GM23338 (cell line): ENCODE measurements at regions not wholly inside any gene's neighbourhood (a gene's known extent, or its start where the extent isn't known, plus 50 kb on each side); places are given as distances from the start of the nearest gene placed in this dataset.

Source experiments
- CREB1 ChIP-seq: fragments of 250-450 bp; sonication (Bioruptor Pico); IDR thresholded peaks from 2 replicates; pipeline ENCODE4 v1.5.0; 2020; ENCODE audit warnings: low read depth, mild to moderate bottlenecking, moderate library complexity
- ETS1 ChIP-seq: IDR thresholded peaks from 2 replicates; pipeline ENCODE4 v1.6.1; 2016; ENCODE audit warnings: antibody characterized with exemption
- EZH2phosphoT487 ChIP-seq: fragments of 200-600 bp; sonication (generic); IDR thresholded peaks from one replicate; pipeline ENCODE4 v1.8.1; 2018; ENCODE audit warnings: antibody characterized with exemption; ENCODE audit not compliant: unreplicated experiment
- JUNB ChIP-seq: IDR thresholded peaks from one replicate; pipeline ENCODE4 v1.6.1; 2016; ENCODE audit warnings: antibody characterized with exemption; ENCODE audit not compliant: unreplicated experiment
- REST ChIP-seq: IDR thresholded peaks from one replicate; pipeline ENCODE4 v1.6.1; 2018; ENCODE audit warnings: antibody characterized with exemption; ENCODE audit not compliant: unreplicated experiment
- STAT1 ChIP-seq: IDR thresholded peaks from one replicate; pipeline ENCODE4 v1.6.1; 2016; ENCODE audit warnings: antibody characterized with exemption; ENCODE audit not compliant: unreplicated experiment
- ZNF114 ChIP-seq: fragments of 250-450 bp; sonication (Bioruptor Pico); IDR thresholded peaks from 2 replicates; pipeline ENCODE4 v1.5.0; 2020; ENCODE audit warnings: mild to moderate bottlenecking, moderate library complexity
- ZNF462 ChIP-seq: fragments of 250-450 bp; sonication (Bioruptor Pico); IDR thresholded peaks from 2 replicates; pipeline ENCODE4 v1.5.0; 2020; ENCODE audit warnings: mild to moderate bottlenecking, moderate library complexity

- TF ChIP-seq ZNF462 (no peak), JUNB (no peak), ETS1 (no peak), STAT1 (no peak), ZNF114 (CRISPR knock-in tag) (no peak), EZH2phosphoT487 (no peak), CREB1 (CRISPR knock-in tag) (no peak), REST (no peak)
Measured at GRCh38 chr1:215306426-215306825, 223.9 kb downstream of the KCNK2 start (continued).
